ENCODE measurements at regions not wholly inside any gene's neighbourhood (a gene's known extent, or its start where the extent isn't known, plus 50 kb on each side); places are given as distances from the start of the nearest gene placed in this dataset.

DNA sequence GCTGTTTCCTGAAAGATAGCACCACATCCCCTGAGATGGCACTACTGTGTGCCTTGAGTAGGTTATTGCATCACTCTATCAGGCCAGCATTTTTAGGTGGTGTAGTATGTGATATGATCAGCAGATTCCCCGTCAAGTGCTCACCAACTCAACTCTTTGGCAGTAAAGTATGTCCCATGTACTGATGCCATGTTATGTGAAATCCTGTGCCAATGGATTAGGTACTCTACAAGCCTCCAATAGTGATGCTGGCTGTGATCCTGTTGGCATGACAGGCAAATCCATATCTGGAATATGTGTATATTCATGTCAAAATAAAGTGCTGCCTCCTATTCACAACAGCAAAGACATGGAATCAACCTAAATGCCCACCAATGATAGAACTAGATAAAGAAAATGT, 137.2 kb upstream of the CAMK1G start:
- TF ChIP-seq, protein P1, sequence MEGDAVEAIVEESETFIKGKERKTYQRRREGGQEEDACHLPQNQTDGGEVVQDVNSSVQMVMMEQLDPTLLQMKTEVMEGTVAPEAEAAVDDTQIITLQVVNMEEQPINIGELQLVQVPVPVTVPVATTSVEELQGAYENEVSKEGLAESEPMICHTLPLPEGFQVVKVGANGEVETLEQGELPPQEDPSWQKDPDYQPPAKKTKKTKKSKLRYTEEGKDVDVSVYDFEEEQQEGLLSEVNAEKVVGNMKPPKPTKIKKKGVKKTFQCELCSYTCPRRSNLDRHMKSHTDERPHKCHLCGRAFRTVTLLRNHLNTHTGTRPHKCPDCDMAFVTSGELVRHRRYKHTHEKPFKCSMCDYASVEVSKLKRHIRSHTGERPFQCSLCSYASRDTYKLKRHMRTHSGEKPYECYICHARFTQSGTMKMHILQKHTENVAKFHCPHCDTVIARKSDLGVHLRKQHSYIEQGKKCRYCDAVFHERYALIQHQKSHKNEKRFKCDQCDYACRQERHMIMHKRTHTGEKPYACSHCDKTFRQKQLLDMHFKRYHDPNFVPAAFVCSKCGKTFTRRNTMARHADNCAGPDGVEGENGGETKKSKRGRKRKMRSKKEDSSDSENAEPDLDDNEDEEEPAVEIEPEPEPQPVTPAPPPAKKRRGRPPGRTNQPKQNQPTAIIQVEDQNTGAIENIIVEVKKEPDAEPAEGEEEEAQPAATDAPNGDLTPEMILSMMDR (IDR thresholded peaks at IDR 0.05), result no peak
- TF ChIP-seq POLR2AphosphoS5 (IDR thresholded peaks at IDR 0.05; ENCODE audit: low read depth, low read length), result no peak
- TF ChIP-seq TCF7L2 (IDR thresholded peaks at IDR 0.05; ENCODE audit: low read depth, low read length), result no peak
- TF ChIP-seq SIN3A (IDR thresholded peaks at IDR 0.05; ENCODE audit: borderline replicate concordance, insufficient read depth, low read depth, low read length), result no peak
- TF ChIP-seq REST (IDR thresholded peaks at IDR 0.05; ENCODE audit: insufficient read depth in 1 of 2, low read depth in 2 of 2, low read length in 1 of 2), result no peak
